ENCODE measurements at regions not wholly inside any gene's neighbourhood (a gene's known extent, or its start where the extent isn't known, plus 50 kb on each side); places are given as distances from the start of the nearest gene placed in this dataset.

DNA sequence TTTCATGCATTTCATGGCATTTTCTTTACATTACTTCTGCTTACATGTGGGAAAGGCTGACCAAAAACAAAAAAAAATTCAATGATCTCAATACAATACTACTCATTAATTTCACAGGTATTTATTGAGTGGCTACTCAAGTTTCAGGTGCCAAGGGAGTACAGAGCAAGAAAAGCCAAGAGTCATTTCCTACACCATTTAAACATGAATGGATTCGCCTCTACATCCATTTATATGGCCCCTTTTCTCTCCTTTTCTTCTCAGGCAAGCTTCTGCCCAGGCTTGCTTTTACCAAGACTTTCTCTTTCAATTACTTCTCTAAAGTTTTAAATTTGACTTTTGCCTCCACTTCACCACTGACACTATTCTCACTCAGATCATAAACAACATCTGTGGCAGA, 1603.1 kb upstream of the CELF4 start:
- TF ChIP-seq, protein P1, sequence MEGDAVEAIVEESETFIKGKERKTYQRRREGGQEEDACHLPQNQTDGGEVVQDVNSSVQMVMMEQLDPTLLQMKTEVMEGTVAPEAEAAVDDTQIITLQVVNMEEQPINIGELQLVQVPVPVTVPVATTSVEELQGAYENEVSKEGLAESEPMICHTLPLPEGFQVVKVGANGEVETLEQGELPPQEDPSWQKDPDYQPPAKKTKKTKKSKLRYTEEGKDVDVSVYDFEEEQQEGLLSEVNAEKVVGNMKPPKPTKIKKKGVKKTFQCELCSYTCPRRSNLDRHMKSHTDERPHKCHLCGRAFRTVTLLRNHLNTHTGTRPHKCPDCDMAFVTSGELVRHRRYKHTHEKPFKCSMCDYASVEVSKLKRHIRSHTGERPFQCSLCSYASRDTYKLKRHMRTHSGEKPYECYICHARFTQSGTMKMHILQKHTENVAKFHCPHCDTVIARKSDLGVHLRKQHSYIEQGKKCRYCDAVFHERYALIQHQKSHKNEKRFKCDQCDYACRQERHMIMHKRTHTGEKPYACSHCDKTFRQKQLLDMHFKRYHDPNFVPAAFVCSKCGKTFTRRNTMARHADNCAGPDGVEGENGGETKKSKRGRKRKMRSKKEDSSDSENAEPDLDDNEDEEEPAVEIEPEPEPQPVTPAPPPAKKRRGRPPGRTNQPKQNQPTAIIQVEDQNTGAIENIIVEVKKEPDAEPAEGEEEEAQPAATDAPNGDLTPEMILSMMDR (IDR thresholded peaks at IDR 0.05; ENCODE audit: low read depth, low read length): no peak
- no peak for TF ChIP-seq POLR2A (IDR thresholded peaks at IDR 0.05; ENCODE audit: extremely low read depth, insufficient read length)
- TF ChIP-seq, protein P2, sequence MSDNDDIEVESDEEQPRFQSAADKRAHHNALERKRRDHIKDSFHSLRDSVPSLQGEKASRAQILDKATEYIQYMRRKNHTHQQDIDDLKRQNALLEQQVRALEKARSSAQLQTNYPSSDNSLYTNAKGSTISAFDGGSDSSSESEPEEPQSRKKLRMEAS (IDR thresholded peaks at IDR 0.05; ENCODE audit: low read depth, low read length): no peak
- no peak for DNase-seq (ENCODE audit: low read depth)
- H3K4me3 ChIP-seq (ENCODE audit: low read depth, low read length): no peak overlapping the region

DNA sequence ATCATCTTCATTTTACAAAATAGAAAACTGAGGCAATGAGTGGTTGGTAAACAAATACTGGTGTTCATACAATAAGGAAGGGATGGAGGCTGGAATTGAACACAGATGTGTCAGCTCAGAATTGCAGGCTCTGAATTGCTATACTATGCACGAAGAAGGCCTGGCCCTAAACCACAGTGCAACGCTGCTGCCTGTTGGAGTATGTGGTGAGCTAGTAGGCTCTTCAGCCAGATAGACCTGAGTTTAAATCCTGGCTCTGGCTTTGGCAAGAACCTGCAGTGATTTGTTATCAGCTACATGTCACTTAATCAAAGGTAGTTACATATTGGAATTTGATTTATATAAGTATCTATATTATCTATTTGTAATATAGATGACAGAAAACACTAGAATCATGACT, 1602.4 kb upstream of the CELF4 start:
- TF ChIP-seq POLR2A (IDR thresholded peaks at IDR 0.05; ENCODE audit: extremely low read depth, insufficient read length) (no peak), MYC (IDR thresholded peaks at IDR 0.05; ENCODE audit: low read depth, low read length) (no peak)
- TF ChIP-seq, protein P2 (IDR thresholded peaks at IDR 0.05; ENCODE audit: low read depth, low read length): no peak
- TF ChIP-seq, protein P1 (IDR thresholded peaks at IDR 0.05; ENCODE audit: low read depth, low read length): no peak
- no peak for DNase-seq (ENCODE audit: low read depth)
- H3K4me3 ChIP-seq (ENCODE audit: low read depth, low read length): no peak overlapping the region

DNA sequence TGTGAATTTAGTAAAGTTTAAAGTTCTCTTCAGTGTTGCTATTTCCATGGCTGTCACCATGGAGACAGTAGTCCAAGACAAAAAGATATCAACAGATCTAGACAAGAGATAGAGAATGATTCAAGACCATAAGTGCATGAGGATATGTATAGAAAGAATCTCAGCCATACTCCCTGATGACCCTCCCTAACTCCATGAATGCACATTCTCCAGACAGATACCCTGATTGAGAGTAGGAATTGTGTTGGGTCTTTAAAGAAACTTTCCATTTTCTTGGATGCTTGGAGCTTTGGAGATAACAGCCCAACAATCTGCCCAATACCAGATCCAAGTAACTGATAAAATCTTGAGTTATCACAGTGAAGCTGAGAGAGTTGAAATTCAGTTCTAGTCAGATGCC, 1601.2 kb upstream of the CELF4 start:
- H3K4me3 ChIP-seq (ENCODE audit: low read depth, low read length): no peak overlapping the region
- no peak for DNase-seq (ENCODE audit: low read depth)
- no peak for TF ChIP-seq MYC (IDR thresholded peaks at IDR 0.05; ENCODE audit: low read depth, low read length)
- TF ChIP-seq, protein P1 (IDR thresholded peaks at IDR 0.05; ENCODE audit: low read depth, low read length): no peak
- TF ChIP-seq POLR2A (IDR thresholded peaks at IDR 0.05; ENCODE audit: extremely low read depth, insufficient read length): no peak
- TF ChIP-seq, protein P2 (IDR thresholded peaks at IDR 0.05; ENCODE audit: low read depth, low read length): no peak

DNA sequence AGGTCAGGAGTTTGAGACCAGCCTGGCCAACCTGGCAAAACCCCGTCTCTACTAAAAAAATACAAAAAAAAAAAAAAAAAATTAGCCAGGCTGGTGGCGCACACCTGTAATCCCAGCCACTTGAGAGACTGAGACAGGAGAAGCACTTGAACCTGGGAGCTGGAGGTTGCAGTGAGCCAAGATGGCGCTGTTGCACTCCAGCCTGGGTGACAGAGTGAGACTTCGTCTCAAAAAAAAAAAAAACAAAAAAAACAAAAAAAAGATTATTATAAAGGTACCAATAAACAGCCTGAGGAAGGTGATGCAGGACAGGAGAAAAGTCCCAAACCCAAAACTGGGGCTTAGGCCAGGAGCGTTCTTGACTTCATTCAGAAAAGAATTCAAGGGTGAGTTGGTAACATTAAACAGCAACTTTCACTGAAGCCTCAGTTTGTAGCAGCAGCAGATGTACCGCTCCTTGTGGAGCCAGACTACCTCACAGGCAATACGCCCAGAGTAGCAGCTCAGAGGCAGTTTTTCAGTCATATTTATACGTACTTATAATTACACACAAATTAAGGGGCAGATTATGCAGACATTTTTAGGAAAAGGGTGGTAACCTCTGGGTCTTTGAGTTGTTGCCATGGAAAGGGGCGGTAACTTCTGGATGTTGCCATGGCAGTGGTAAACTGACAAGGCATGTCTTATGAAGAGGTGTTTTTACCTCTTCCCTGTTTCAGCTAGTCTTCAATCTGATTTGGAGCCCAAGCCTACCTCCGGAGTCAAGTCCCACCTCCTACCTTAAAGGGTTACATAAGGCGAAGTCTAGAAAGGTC, 1596.6 kb upstream of the CELF4 start:
- no peak for DNase-seq (ENCODE audit: low read depth)
- H3K4me3 ChIP-seq (ENCODE audit: low read depth, low read length): no peak overlapping the region
- TF ChIP-seq, protein P2 (IDR thresholded peaks at IDR 0.05; ENCODE audit: low read depth, low read length): no peak
- TF ChIP-seq, protein P1 (IDR thresholded peaks at IDR 0.05; ENCODE audit: low read depth, low read length): no peak
- TF ChIP-seq MYC (IDR thresholded peaks at IDR 0.05; ENCODE audit: low read depth, low read length) (no peak), POLR2A (IDR thresholded peaks at IDR 0.05; ENCODE audit: extremely low read depth, insufficient read length) (no peak)

DNA sequence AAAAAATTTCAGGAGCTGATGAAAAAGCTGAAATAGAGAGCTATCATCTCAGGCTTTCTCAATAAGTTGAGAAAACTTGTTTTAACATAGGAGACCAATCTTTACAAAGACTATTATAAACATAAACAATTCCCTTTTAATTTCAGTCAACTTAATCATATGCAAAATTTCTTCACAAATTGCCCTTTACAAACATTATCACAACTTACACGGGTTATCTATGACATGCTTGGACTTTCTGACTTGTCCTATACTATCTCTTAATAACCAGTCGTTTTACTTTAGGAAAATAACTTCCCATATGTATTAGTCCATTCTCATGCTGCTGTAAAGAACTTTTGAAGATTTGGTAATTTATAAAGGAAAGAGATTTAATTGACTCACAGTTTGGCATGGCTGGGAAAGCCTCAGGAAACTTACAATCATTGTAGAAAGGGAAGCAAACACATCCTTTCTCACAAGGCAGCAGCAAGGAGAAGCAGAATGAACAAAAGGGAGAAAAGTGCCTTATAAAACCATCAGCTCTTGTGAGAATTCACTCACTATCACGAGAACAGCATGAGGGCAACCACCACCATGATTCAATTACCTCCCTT, 1583.7 kb upstream of the CELF4 start:
- TF ChIP-seq, protein P1 (IDR thresholded peaks at IDR 0.05; ENCODE audit: low read depth, low read length): no peak
- TF ChIP-seq, protein P2 (IDR thresholded peaks at IDR 0.05; ENCODE audit: low read depth, low read length): no peak
- TF ChIP-seq MYC (IDR thresholded peaks at IDR 0.05; ENCODE audit: low read depth, low read length): no peak
- TF ChIP-seq POLR2A (IDR thresholded peaks at IDR 0.05; ENCODE audit: extremely low read depth, insufficient read length): no peak
- no peak for DNase-seq (ENCODE audit: low read depth)
- H3K4me3 ChIP-seq (ENCODE audit: low read depth, low read length): no peak overlapping the region
